Esophagus muscularis mucosa (tissue), 3 donors: ENCODE measurements at regions not wholly inside any gene's neighbourhood (a gene's known extent, or its start where the extent isn't known, plus 50 kb on each side); places are given as distances from the start of the nearest gene placed in this dataset.
"Not testable (repeated sequence)": the region's sequence is repeated elsewhere in the genome, so short reads cannot be mapped to it uniquely, and the experiment has no call there.

Source experiments
- POLR2A ChIP-seq: fragments of 450-650 bp; IDR thresholded peaks from one replicate; pipeline ENCODE4 v1.6.1; 2017; ENCODE audit warnings: antibody characterized with exemption, moderate library complexity, mild to moderate bottlenecking, low read depth
- TF ChIP-seq, protein P1 (sequence below), 3 experiments: fragments of 200-600 bp in 2 of 3; fragments of 450-650 bp in 1 of 3; sonication (generic) in 2 of 3; IDR thresholded peaks; one replicate each; pipeline ENCODE4 v1.5.1; 2017 to 2019; ENCODE audit warnings: antibody characterized with exemption in 3 of 3, mild to moderate bottlenecking in 2 of 3, moderate library complexity in 1 of 3

DNA sequence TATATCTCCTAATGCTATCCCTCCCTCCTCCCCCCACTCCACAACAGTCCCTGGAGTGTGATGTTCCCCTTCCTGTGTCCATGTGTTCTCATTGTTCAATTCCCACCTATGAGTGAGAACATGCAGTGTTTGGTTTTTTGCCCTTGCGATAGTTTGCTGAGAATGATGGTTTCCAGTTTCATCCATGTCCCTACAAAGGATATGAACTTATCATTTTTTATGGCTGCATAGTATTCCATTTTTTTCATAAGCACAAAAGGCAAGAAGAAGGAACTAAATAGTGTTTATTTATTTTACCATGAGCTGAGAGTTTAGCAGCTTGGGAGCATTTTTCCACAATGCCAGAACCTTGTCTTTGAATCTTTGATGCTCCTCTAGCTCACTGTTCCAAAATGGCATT, 113.6 kb upstream of the OR4E1 start:
- TF ChIP-seq POLR2A, result not testable (repeated sequence)
- TF ChIP-seq, protein P1, sequence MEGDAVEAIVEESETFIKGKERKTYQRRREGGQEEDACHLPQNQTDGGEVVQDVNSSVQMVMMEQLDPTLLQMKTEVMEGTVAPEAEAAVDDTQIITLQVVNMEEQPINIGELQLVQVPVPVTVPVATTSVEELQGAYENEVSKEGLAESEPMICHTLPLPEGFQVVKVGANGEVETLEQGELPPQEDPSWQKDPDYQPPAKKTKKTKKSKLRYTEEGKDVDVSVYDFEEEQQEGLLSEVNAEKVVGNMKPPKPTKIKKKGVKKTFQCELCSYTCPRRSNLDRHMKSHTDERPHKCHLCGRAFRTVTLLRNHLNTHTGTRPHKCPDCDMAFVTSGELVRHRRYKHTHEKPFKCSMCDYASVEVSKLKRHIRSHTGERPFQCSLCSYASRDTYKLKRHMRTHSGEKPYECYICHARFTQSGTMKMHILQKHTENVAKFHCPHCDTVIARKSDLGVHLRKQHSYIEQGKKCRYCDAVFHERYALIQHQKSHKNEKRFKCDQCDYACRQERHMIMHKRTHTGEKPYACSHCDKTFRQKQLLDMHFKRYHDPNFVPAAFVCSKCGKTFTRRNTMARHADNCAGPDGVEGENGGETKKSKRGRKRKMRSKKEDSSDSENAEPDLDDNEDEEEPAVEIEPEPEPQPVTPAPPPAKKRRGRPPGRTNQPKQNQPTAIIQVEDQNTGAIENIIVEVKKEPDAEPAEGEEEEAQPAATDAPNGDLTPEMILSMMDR (IDR thresholded peaks at IDR 0.05), result not testable (repeated sequence)
